ENCODE measurements at regions not wholly inside any gene's neighbourhood (a gene's known extent, or its start where the extent isn't known, plus 50 kb on each side); places are given as distances from the start of the nearest gene placed in this dataset.

- no peak overlapping the region for H3K4me3 ChIP-seq (ENCODE audit: control insufficient read depth in 2 of 3, extremely low read depth in 1 of 3, insufficient read depth in 2 of 3, low read depth in 1 of 3, low read length in 3 of 3)
- TF ChIP-seq CTCF (optimal IDR thresholded peaks at IDR 0.05 in 1 of 3, IDR thresholded peaks at IDR 0.05 in 1 of 3, conservative IDR thresholded peaks at IDR 0.05 in 1 of 3; ENCODE audit: extremely low read depth in 1 of 3, insufficient read depth in 2 of 3, low read length in 3 of 3) (no peak), EZH2 (IDR thresholded peaks at IDR 0.05; ENCODE audit: low read length) (no peak)
- peak overlapping the region; percentile 20 for H3K4me2 ChIP-seq (ENCODE audit: control insufficient read depth, extremely low read depth, insufficient read depth, low read depth, low read length)
- H3K27me3 ChIP-seq (ENCODE audit: control insufficient read depth, extremely low read depth, insufficient read depth, low read length): no peaks in the 10 kb centered on the region
- H3K4me1 ChIP-seq (ENCODE audit: control insufficient read depth, extremely low read depth, insufficient read depth, low read length): peaks cover 4% of the 10 kb centered on the region
- no peaks in the 10 kb centered on the region for H3K9me3 ChIP-seq (ENCODE audit: control insufficient read depth, low read depth, low read length)
- no peak for DNase-seq (ENCODE audit: low read depth, low spot score)
- FAIRE-seq: peak; percentile 81
- no peak overlapping the region for H3K9ac ChIP-seq (ENCODE audit: control insufficient read depth, extremely low read depth, insufficient read depth, low read length)
- no peaks in the 10 kb centered on the region for H3K79me2 ChIP-seq (ENCODE audit: control insufficient read depth, insufficient read depth, low read length)
- dilution Hi-C loops (cut with MboI; ENCODE audit: extremely low pct_ligation_motif_present, low sequenced_read_pairs): no loop called here
- H3K27ac ChIP-seq (ENCODE audit: control insufficient read depth, insufficient read depth, low read length): no peak overlapping the region
- H3K36me3 ChIP-seq (ENCODE audit: control insufficient read depth in 2 of 2, extremely low read depth in 1 of 2, insufficient read depth in 2 of 2, low read length in 2 of 2): no peaks in the 10 kb centered on the region
- no peaks in the 10 kb centered on the region for H4K20me1 ChIP-seq (ENCODE audit: control insufficient read depth, extremely low read depth, insufficient read depth, low read length)
- no peaks in the 10 kb centered on the region for H3K9me1 ChIP-seq (ENCODE audit: control insufficient read depth, extremely low read depth, insufficient read depth, low read length)
- peak overlapping the region; percentile 16 for H2AFZ ChIP-seq (ENCODE audit: control insufficient read depth, low read length)
These were observed 569.8 kb upstream of the IL12A start for GRCh38 chr3:159418571-159419526.

GRCh38 chr3:159429702-159430101, 558.9 kb upstream of the IL12A start:
- Histone ChIP-seq H3K4me2 (ENCODE audit: control insufficient read depth, extremely low read depth, insufficient read depth, low read depth, low read length) (no peak overlapping the region), H3K36me3 (ENCODE audit: control insufficient read depth in 2 of 2, extremely low read depth in 1 of 2, insufficient read depth in 2 of 2, low read length in 2 of 2) (no peaks in the 10 kb centered on the region), H2AFZ (ENCODE audit: control insufficient read depth, low read length) (no peak overlapping the region), H3K9ac (ENCODE audit: control insufficient read depth, extremely low read depth, insufficient read depth, low read length) (no peak overlapping the region), H3K27ac (ENCODE audit: control insufficient read depth, insufficient read depth, low read length) (no peak overlapping the region), H3K4me1 (ENCODE audit: control insufficient read depth, extremely low read depth, insufficient read depth, low read length) (no peaks in the 10 kb centered on the region), H3K9me3 (ENCODE audit: control insufficient read depth, low read depth, low read length) (no peaks in the 10 kb centered on the region), H3K9me1 (ENCODE audit: control insufficient read depth, extremely low read depth, insufficient read depth, low read length) (no peaks in the 10 kb centered on the region), H3K4me3 (ENCODE audit: control insufficient read depth in 2 of 3, extremely low read depth in 1 of 3, insufficient read depth in 2 of 3, low read depth in 1 of 3, low read length in 3 of 3) (no peak overlapping the region), H3K27me3 (ENCODE audit: control insufficient read depth, extremely low read depth, insufficient read depth, low read length) (peaks cover 7% of the 10 kb centered on the region), H4K20me1 (ENCODE audit: control insufficient read depth, extremely low read depth, insufficient read depth, low read length) (no peaks in the 10 kb centered on the region), H3K79me2 (ENCODE audit: control insufficient read depth, insufficient read depth, low read length) (no peaks in the 10 kb centered on the region)
- dilution Hi-C loops (cut with MboI; ENCODE audit: extremely low pct_ligation_motif_present, low sequenced_read_pairs): no loop called here
- TF ChIP-seq EZH2 (IDR thresholded peaks at IDR 0.05; ENCODE audit: low read length) (no peak), CTCF (optimal IDR thresholded peaks at IDR 0.05 in 1 of 3, IDR thresholded peaks at IDR 0.05 in 1 of 3, conservative IDR thresholded peaks at IDR 0.05 in 1 of 3; ENCODE audit: extremely low read depth in 1 of 3, insufficient read depth in 2 of 3, low read length in 3 of 3) (no peak)
- FAIRE-seq: no peak
- no peak for DNase-seq (ENCODE audit: low read depth, low spot score)
